Colonic mucosa (tissue), 4 donors: ENCODE measurements at regions not wholly inside any gene's neighbourhood (a gene's known extent, or its start where the extent isn't known, plus 50 kb on each side); places are given as distances from the start of the nearest gene placed in this dataset.

Experiments
- DNase-seq: peaks from one replicate; pipeline ENCODE4 v3.0.0-alpha.2; 2020
- H3K27ac ChIP-seq: fragments of 200-600 bp; one replicate; pipeline ENCODE4 v1.8.0; 2021
- H3K27me3 ChIP-seq: fragments of 200-600 bp; one replicate; pipeline ENCODE4 v1.8.0; 2021
- H3K36me3 ChIP-seq: fragments of 200-600 bp; one replicate; pipeline ENCODE4 v1.8.0; 2021
- H3K4me1 ChIP-seq: fragments of 200-600 bp; one replicate; pipeline ENCODE4 v1.8.0; 2021; ENCODE audit warnings: mild to moderate bottlenecking
- H3K4me3 ChIP-seq: fragments of 200-600 bp; one replicate; pipeline ENCODE4 v1.8.0; 2021
- H3K9ac ChIP-seq, 2 donors: one replicate each; pipeline ENCODE4 v1.7.0; 2013; ENCODE audit warnings: control low read depth in 2 of 2, low read depth in 2 of 2, low read length in 2 of 2
- H3K9me3 ChIP-seq: fragments of 200-600 bp; one replicate; pipeline ENCODE4 v1.8.0; 2021
- CTCF ChIP-seq: fragments of 200-600 bp; IDR thresholded peaks from one replicate; pipeline ENCODE4 v1.8.0; 2022; ENCODE audit warnings: antibody characterized with exemption, mild to moderate bottlenecking
- intact Hi-C: fragments of 100-400 bp; cut with DNase I; formaldehyde crosslinking; loops from one replicate; pipeline ENCODE4 v1.14.1; 2022
- donor health status: healthy.
- donor health status: DM: no; HTN: no; CAD: no.
- donor health status: DM: no; HTN: no; CAD: no.

DNA sequence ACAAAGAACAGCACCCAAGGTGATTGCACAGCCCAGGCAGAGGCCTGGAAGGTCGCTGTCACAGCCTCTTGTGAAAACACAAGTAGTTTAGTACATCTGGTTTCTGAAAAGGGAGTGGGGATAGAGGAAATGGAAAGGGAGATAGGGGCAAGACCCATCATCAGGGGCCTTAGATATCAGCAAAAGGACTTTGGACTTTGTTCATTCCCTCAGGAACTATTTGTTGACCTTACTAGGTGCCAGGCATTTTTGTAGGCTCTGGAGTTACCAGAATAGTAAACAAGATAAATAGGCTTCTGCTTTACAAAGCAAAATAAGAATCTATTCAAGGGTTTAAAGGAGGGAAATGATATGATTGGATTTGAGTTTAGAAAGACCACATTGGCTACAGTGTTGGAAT lies 199.4 kb upstream of the CDKN3 start:
- Histone ChIP-seq H3K9me3 (no peaks in the 10 kb centered on the region), H3K4me1 (no peaks in the 10 kb centered on the region), H3K27me3 (no peaks in the 10 kb centered on the region), H3K36me3 (no peaks in the 10 kb centered on the region), H3K27ac (no peak overlapping the region), H3K9ac (no peak overlapping the region), H3K4me3 (no peak overlapping the region)
- TF ChIP-seq CTCF: no peak
- intact Hi-C loops: no loop called here
- DNase-seq: no peak

GRCh38 chr14:54200726-54201125 lies 196.1 kb upstream of the CDKN3 start:
- no peak for TF ChIP-seq CTCF
- Histone ChIP-seq H3K9me3 (no peaks in the 10 kb centered on the region), H3K27me3 (no peaks in the 10 kb centered on the region), H3K27ac (no peak overlapping the region), H3K4me1 (no peaks in the 10 kb centered on the region), H3K4me3 (no peak overlapping the region), H3K9ac (no peak overlapping the region), H3K36me3 (no peaks in the 10 kb centered on the region)
- intact Hi-C loops: no loop called here
- DNase-seq: no peak

GRCh38 chr14:54202288-54202687 lies 194.5 kb upstream of the CDKN3 start:
- intact Hi-C loops: no loop called here
- H3K4me3 ChIP-seq: no peak overlapping the region

GRCh38 chr14:54206516-54206915 lies 190.3 kb upstream of the CDKN3 start:
- no peak for TF ChIP-seq CTCF
- Histone ChIP-seq H3K9ac (no peak overlapping the region), H3K4me3 (no peak overlapping the region), H3K9me3 (no peaks in the 10 kb centered on the region), H3K4me1 (no peaks in the 10 kb centered on the region), H3K36me3 (no peaks in the 10 kb centered on the region), H3K27me3 (no peaks in the 10 kb centered on the region), H3K27ac (no peak overlapping the region)
- intact Hi-C loops: no loop called here
- no peak for DNase-seq

More at GRCh38 chr14:54202288-54202687, 194.5 kb upstream of the CDKN3 start:
- Histone ChIP-seq H3K4me1 (no peaks in the 10 kb centered on the region), H3K27ac (no peak overlapping the region), H3K36me3 (no peaks in the 10 kb centered on the region), H3K9me3 (no peaks in the 10 kb centered on the region), H3K27me3 (no peaks in the 10 kb centered on the region), H3K9ac (no peak overlapping the region)
- no peak for DNase-seq
- no peak for TF ChIP-seq CTCF

- no peaks in the 10 kb centered on the region for H3K9me3 ChIP-seq
- no peaks in the 10 kb centered on the region for H3K4me1 ChIP-seq
- H3K27me3 ChIP-seq: no peaks in the 10 kb centered on the region
- H3K9ac ChIP-seq: no peak overlapping the region
- H3K36me3 ChIP-seq: no peaks in the 10 kb centered on the region
- no peak for TF ChIP-seq CTCF
- no peak overlapping the region for H3K27ac ChIP-seq
- no peak overlapping the region for H3K4me3 ChIP-seq
- intact Hi-C loops: no loop called here
- no peak for DNase-seq
Observed at GRCh38 chr14:54207075-54207474, 189.7 kb upstream of the CDKN3 start.
